ENCODE measurements at regions not wholly inside any gene's neighbourhood (a gene's known extent, or its start where the extent isn't known, plus 50 kb on each side); places are given as distances from the start of the nearest gene placed in this dataset.

DNA sequence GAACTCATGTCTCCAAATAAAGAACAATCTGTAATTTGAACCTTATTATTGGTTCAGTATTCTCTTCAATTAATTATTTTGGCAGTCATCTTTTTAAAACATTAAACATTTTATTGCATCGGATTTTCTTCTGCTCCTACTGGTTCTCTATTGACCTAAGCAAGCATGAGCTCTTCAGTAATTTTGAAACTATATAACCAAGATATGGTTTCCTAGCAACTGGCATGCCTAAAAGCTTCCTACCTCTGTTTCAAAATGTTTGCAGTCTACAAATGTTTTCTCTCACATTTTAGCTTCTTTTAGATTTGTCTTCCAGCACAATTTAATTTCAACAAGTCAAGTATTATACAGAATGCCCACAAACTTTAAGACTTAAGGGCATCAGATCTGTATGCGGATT is 371.3 kb downstream of the GPM6A start:
- DNase-seq (ENCODE audit: low read depth): no peak
- no peak overlapping the region for H3K4me3 ChIP-seq (ENCODE audit: low read depth, low read length)
- no peaks in the 10 kb centered on the region for H3K36me3 ChIP-seq (ENCODE audit: control insufficient read depth, insufficient read depth, low read length)
- TF ChIP-seq, protein P1, sequence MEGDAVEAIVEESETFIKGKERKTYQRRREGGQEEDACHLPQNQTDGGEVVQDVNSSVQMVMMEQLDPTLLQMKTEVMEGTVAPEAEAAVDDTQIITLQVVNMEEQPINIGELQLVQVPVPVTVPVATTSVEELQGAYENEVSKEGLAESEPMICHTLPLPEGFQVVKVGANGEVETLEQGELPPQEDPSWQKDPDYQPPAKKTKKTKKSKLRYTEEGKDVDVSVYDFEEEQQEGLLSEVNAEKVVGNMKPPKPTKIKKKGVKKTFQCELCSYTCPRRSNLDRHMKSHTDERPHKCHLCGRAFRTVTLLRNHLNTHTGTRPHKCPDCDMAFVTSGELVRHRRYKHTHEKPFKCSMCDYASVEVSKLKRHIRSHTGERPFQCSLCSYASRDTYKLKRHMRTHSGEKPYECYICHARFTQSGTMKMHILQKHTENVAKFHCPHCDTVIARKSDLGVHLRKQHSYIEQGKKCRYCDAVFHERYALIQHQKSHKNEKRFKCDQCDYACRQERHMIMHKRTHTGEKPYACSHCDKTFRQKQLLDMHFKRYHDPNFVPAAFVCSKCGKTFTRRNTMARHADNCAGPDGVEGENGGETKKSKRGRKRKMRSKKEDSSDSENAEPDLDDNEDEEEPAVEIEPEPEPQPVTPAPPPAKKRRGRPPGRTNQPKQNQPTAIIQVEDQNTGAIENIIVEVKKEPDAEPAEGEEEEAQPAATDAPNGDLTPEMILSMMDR (IDR thresholded peaks at IDR 0.05; ENCODE audit: insufficient read depth, low read length, poor library complexity, severe bottlenecking): no peak
- no peaks in the 10 kb centered on the region for H3K27me3 ChIP-seq (ENCODE audit: control insufficient read depth, insufficient read depth, low read length)

DNA sequence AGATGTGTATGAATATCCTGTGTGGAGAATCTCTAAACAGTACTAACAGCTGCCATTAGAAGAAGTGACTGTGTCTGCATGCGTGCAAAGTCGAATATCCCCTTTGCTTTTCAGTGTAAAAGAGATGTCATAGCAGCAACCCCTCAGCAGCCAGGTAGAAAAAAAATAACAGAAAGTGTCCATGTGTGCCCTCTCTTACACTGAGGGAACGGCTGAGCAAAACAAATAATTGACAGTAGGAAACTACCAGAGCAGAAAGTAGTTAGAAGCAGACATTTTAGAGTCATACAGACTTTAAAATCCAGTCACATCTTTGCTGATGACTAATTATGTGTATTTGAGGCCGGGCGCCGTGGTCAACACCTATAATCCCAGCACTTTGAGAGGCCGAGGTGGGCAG is 370.8 kb downstream of the GPM6A start:
- H3K4me3 ChIP-seq (ENCODE audit: low read depth, low read length): no peak overlapping the region
- DNase-seq (ENCODE audit: low read depth): no peak
- no peaks in the 10 kb centered on the region for H3K36me3 ChIP-seq (ENCODE audit: control insufficient read depth, insufficient read depth, low read length)
- H3K27me3 ChIP-seq (ENCODE audit: control insufficient read depth, insufficient read depth, low read length): no peaks in the 10 kb centered on the region
- TF ChIP-seq, protein P1 (IDR thresholded peaks at IDR 0.05; ENCODE audit: insufficient read depth, low read length, poor library complexity, severe bottlenecking): no peak

DNA sequence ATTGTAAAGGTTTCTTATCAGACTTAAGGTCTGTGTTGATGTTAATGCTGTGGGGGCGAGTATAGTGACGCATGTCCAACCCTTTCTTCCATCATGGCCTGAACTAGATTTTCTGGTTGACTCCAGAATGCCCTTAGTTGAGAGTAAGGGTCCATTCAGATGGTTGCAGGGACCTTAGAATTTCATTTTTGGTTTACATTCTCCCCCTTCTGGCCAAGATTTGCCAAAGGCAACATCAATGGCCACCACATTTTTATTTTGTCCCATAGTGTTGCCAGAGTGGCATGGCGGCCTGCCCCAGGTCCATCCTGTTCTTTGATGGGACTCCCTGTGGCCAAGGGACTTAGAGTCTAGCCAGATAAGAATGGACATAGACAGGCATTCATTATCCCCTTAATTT is 368.5 kb downstream of the GPM6A start:
- TF ChIP-seq, protein P1 (IDR thresholded peaks at IDR 0.05; ENCODE audit: insufficient read depth, low read length, poor library complexity, severe bottlenecking): no peak
- H3K27me3 ChIP-seq (ENCODE audit: control insufficient read depth, insufficient read depth, low read length): no peaks in the 10 kb centered on the region
- no peaks in the 10 kb centered on the region for H3K36me3 ChIP-seq (ENCODE audit: control insufficient read depth, insufficient read depth, low read length)
- no peak overlapping the region for H3K4me3 ChIP-seq (ENCODE audit: low read depth, low read length)
- no peak for DNase-seq (ENCODE audit: low read depth)

DNA sequence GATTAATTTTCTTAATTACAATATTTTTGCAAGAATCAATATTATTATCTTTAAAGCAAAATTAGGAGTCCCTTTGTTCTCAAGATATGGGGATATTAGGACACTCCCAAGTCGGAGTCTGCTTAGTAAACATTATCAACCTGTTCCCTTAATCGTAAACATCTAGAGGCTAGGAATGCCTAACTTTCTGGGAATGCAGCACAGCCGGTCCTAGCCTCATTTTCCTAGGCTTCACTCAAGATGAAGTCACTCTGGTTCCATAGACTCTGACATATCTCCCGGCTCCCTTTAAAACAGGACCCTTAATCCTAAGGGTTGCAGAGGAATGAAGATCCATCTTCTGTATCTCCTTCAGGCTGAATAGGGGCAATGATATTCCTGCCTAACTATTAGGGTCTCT is 367.6 kb downstream of the GPM6A start:
- H3K27me3 ChIP-seq (ENCODE audit: control insufficient read depth, insufficient read depth, low read length): no peaks in the 10 kb centered on the region
- no peaks in the 10 kb centered on the region for H3K36me3 ChIP-seq (ENCODE audit: control insufficient read depth, insufficient read depth, low read length)
- TF ChIP-seq, protein P1 (IDR thresholded peaks at IDR 0.05; ENCODE audit: insufficient read depth, low read length, poor library complexity, severe bottlenecking): no peak
- no peak for DNase-seq (ENCODE audit: low read depth)
- H3K4me3 ChIP-seq (ENCODE audit: low read depth, low read length): no peak overlapping the region

DNA sequence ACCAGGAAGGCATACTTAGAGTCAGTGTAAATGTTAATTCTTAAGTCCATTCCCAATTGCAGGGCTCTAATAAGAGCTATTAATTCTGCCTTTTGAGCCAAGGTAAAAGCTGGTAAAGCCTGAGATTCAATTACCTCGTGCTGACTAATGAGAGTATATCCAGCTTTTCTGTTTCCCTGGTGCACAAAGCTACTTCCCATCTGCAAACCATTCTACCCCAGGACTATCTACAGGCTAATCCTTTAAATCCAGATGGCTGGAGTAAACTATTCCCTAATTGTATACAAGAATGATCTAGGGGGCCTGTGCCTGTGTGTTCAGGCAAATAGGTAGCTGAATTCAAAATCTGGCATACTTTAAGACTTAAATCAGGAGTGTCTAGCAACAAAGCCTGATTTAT is 365.0 kb downstream of the GPM6A start:
- H3K36me3 ChIP-seq (ENCODE audit: control insufficient read depth, insufficient read depth, low read length): no peaks in the 10 kb centered on the region
- H3K27me3 ChIP-seq (ENCODE audit: control insufficient read depth, insufficient read depth, low read length): no peaks in the 10 kb centered on the region
- TF ChIP-seq, protein P1 (IDR thresholded peaks at IDR 0.05; ENCODE audit: insufficient read depth, low read length, poor library complexity, severe bottlenecking): no peak
- H3K4me3 ChIP-seq (ENCODE audit: low read depth, low read length): no peak overlapping the region
- no peak for DNase-seq (ENCODE audit: low read depth)

DNA sequence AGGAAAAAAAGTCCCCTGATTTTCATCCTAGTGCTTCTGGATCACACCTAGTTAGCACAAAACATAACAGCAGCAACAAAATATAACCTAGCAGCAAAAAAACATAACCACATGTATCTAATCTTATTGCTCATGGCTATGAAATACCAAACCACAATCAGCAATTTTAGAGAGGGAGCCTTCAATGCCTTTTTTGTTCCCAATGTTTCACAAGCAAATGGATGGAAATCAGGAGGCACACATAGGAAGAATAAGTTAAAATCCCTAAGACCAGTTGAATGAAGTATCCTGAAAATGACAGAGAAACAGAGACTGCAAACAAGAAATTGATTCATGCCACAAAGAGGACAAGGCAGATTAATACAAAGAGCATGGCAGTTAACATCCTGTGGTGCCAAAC is 361.6 kb downstream of the GPM6A start:
- no peak overlapping the region for H3K4me3 ChIP-seq (ENCODE audit: low read depth, low read length)
- TF ChIP-seq, protein P1 (IDR thresholded peaks at IDR 0.05; ENCODE audit: insufficient read depth, low read length, poor library complexity, severe bottlenecking): no peak
- no peak for DNase-seq (ENCODE audit: low read depth)
- no peaks in the 10 kb centered on the region for H3K27me3 ChIP-seq (ENCODE audit: control insufficient read depth, insufficient read depth, low read length)
- no peaks in the 10 kb centered on the region for H3K36me3 ChIP-seq (ENCODE audit: control insufficient read depth, insufficient read depth, low read length)

Measured in kidney epithelial cell (primary cell).